ENCODE measurements at regions not wholly inside any gene's neighbourhood (a gene's known extent, or its start where the extent isn't known, plus 50 kb on each side); places are given as distances from the start of the nearest gene placed in this dataset.

- no peak for ATAC-seq
- no peak for DNase-seq (ENCODE audit: low read depth, low spot score)
- ChIA-PET CTCF (no interaction called here), POLR2A (no interaction called here), RAD21 (ENCODE audit: low non-redundant PET in 1 of 2, low total read pairs in 2 of 2, uncharacterized antibody in 2 of 2, unreplicated experiment in 2 of 2) (no interaction called here)
- Histone ChIP-seq H3K4me2 (ENCODE audit: low read length) (no peak overlapping the region), H3K79me2 (ENCODE audit: insufficient read depth, low read length) (no peaks in the 10 kb centered on the region), H3K27ac (ENCODE audit: low read depth, low read length) (no peak overlapping the region), H3K36me3 (ENCODE audit: control insufficient read depth in 1 of 2, insufficient read depth in 2 of 2, low read length in 2 of 2) (no peaks in the 10 kb centered on the region), H3K9ac (ENCODE audit: low read length) (no peak overlapping the region), H3K4me3 (replicated peaks in 1 of 2; ENCODE audit: low read depth in 1 of 2, low read length in 2 of 2) (no peak overlapping the region), H3K9me2 (ENCODE audit: insufficient read depth) (no peaks in the 10 kb centered on the region), H3K9me3 (ENCODE audit: control insufficient read depth in 1 of 2, insufficient read depth in 1 of 2, low read depth in 1 of 2, low read length in 2 of 2) (no peaks in the 10 kb centered on the region), H4K20me1 (ENCODE audit: insufficient read depth) (no peaks in the 10 kb centered on the region), H2AFZ (ENCODE audit: low read depth, low read length, poor library complexity, severe bottlenecking) (no peak overlapping the region), H3K4me1 (ENCODE audit: control insufficient read depth in 1 of 2, insufficient read depth in 2 of 2, low read length in 2 of 2) (no peaks in the 10 kb centered on the region), H3K27me3 (ENCODE audit: insufficient read depth, low read length) (no peaks in the 10 kb centered on the region)
- intact Hi-C loops (cut with micrococcal nuclease) = no loop called here
- no peak for TF ChIP-seq ATF3 (IDR thresholded peaks at IDR 0.05)
- TF ChIP-seq CEBPB (IDR thresholded peaks at IDR 0.05; ENCODE audit: low read depth) = no peak
- no peak for TF ChIP-seq SP1 (IDR thresholded peaks at IDR 0.05; ENCODE audit: low read depth)
- no peak for TF ChIP-seq ZBTB33 (IDR thresholded peaks at IDR 0.05; ENCODE audit: extremely low read depth, insufficient replicate concordance, low read length)
- BruUV-seq (replicated peaks) = no TSS peak
Measured at GRCh38 chr4:156422576-156422975, 468.9 kb upstream of the CTSO start.

GRCh38 chr4:156420623-156421022, 467.0 kb upstream of the CTSO start:
- POLR2A ChIA-PET = no interaction called here
- H3K9me2 ChIP-seq (ENCODE audit: insufficient read depth) = no peaks in the 10 kb centered on the region

More at GRCh38 chr4:156420623-156421022, 467.0 kb upstream of the CTSO start:
- H3K36me3 ChIP-seq (ENCODE audit: control insufficient read depth in 1 of 2, insufficient read depth in 2 of 2, low read length in 2 of 2) = no peaks in the 10 kb centered on the region
- no peak overlapping the region for H3K27ac ChIP-seq (ENCODE audit: low read depth, low read length)
- TF ChIP-seq TCF7L2 (IDR thresholded peaks at IDR 0.05; ENCODE audit: borderline replicate concordance, extremely low read depth, insufficient read depth, insufficient read length) = no peak
- no peak for TF ChIP-seq CBX3 (IDR thresholded peaks at IDR 0.05; ENCODE audit: low read depth)
- no peak for TF ChIP-seq FOSL1 (IDR thresholded peaks at IDR 0.05; ENCODE audit: low read depth)
- TF ChIP-seq ZFX (IDR thresholded peaks at IDR 0.05) = no peak
- no peak for TF ChIP-seq SP1 (IDR thresholded peaks at IDR 0.05; ENCODE audit: low read depth)
- no peak for TF ChIP-seq RAD21 (IDR thresholded peaks at IDR 0.05; ENCODE audit: low read depth)
- TF ChIP-seq EZH2phosphoT487 (IDR thresholded peaks at IDR 0.05; ENCODE audit: borderline replicate concordance) = no peak
- TF ChIP-seq POLR2AphosphoS5 (IDR thresholded peaks at IDR 0.05; ENCODE audit: low read depth, low read length) = no peak
- TF ChIP-seq ZNF274 (IDR thresholded peaks at IDR 0.05; ENCODE audit: low read depth, low read length) = no peak
- no peak overlapping the region for H2AFZ ChIP-seq (ENCODE audit: low read depth, low read length, poor library complexity, severe bottlenecking)
- no peak overlapping the region for H3K4me2 ChIP-seq (ENCODE audit: low read length)
- intact Hi-C loops (cut with micrococcal nuclease) = no loop called here
- H3K4me1 ChIP-seq (ENCODE audit: control insufficient read depth in 1 of 2, insufficient read depth in 2 of 2, low read length in 2 of 2) = no peaks in the 10 kb centered on the region
- ChIA-PET RAD21 (ENCODE audit: low non-redundant PET in 1 of 2, low total read pairs in 2 of 2, uncharacterized antibody in 2 of 2, unreplicated experiment in 2 of 2) (no interaction called here), CTCF (no interaction called here)
- ATAC-seq = no peak
- no TSS peak for BruUV-seq (replicated peaks)
- no peaks in the 10 kb centered on the region for H3K27me3 ChIP-seq (ENCODE audit: insufficient read depth, low read length)
- H3K9ac ChIP-seq (ENCODE audit: low read length) = no peak overlapping the region
- DNase-seq (ENCODE audit: low read depth, low spot score) = no peak
- no peaks in the 10 kb centered on the region for H4K20me1 ChIP-seq (ENCODE audit: insufficient read depth)
- no peak overlapping the region for H3K4me3 ChIP-seq (replicated peaks in 1 of 2; ENCODE audit: low read depth in 1 of 2, low read length in 2 of 2)
- H3K9me3 ChIP-seq (ENCODE audit: control insufficient read depth in 1 of 2, insufficient read depth in 1 of 2, low read depth in 1 of 2, low read length in 2 of 2) = no peaks in the 10 kb centered on the region
- no peaks in the 10 kb centered on the region for H3K79me2 ChIP-seq (ENCODE audit: insufficient read depth, low read length)

Data from HCT116 (cell line).